Iris pigment epithelial cell (primary cell): ENCODE measurements at regions not wholly inside any gene's neighbourhood (a gene's known extent, or its start where the extent isn't known, plus 50 kb on each side); places are given as distances from the start of the nearest gene placed in this dataset.
A peak's percentile ranks its signal among the peaks of the same experiment; 100 is the strongest.

Experiments used
- DNase-seq: peaks from one replicate; pipeline ENCODE4 v3.0.0-alpha.2; 2011; ENCODE audit warnings: low read depth

GRCh38 chr2:118738524-118739308, 108.7 kb downstream of the EN1 start:
- DNase-seq = peak; percentile 99

- DNase-seq = no peak
Measured at GRCh38 chr2:118738106-118738505, 109.3 kb downstream of the EN1 start.

GRCh38 chr2:118737684-118738083, 109.8 kb downstream of the EN1 start:
- no peak for DNase-seq

- peak; percentile 18 for DNase-seq
Measured at GRCh38 chr2:118732432-118732831, 115.0 kb downstream of the EN1 start.

- DNase-seq = no peak
Measured at GRCh38 chr2:118731413-118731812, 116.0 kb downstream of the EN1 start.

- DNase-seq = no peak
Measured at GRCh38 chr2:118730405-118730804, 117.0 kb downstream of the EN1 start.

- DNase-seq = no peak
Measured at GRCh38 chr2:118729760-118730159, 117.7 kb downstream of the EN1 start.

GRCh38 chr2:118728984-118729383, 118.5 kb downstream of the EN1 start:
- DNase-seq = no peak

- DNase-seq = no peak
Measured at GRCh38 chr2:118726821-118727220, 120.6 kb downstream of the EN1 start.

- DNase-seq = no peak
Measured at GRCh38 chr2:118723394-118723793, 124.1 kb downstream of the EN1 start.

GRCh38 chr2:118722976-118723375, 124.5 kb downstream of the EN1 start:
- no peak for DNase-seq

- peak; percentile 15 for DNase-seq
Measured at GRCh38 chr2:118721817-118722551, 125.5 kb downstream of the EN1 start.

GRCh38 chr2:118720866-118721265, 126.6 kb downstream of the EN1 start:
- no peak for DNase-seq

- no peak for DNase-seq
Measured at GRCh38 chr2:118718921-118719320, 128.5 kb downstream of the EN1 start.

- no peak for DNase-seq
Measured at GRCh38 chr2:118716102-118716501, 131.3 kb downstream of the EN1 start.

GRCh38 chr2:118714118-118714517, 133.3 kb downstream of the EN1 start:
- DNase-seq = no peak

- DNase-seq = no peak
Measured at GRCh38 chr2:118711603-118712002, 135.8 kb downstream of the EN1 start.

GRCh38 chr2:118710481-118710880, 137.0 kb downstream of the EN1 start:
- no peak for DNase-seq

- peak; percentile 51 for DNase-seq
Measured at GRCh38 chr2:118709786-118710185, 137.7 kb downstream of the EN1 start.

GRCh38 chr2:118706844-118707243, 140.6 kb downstream of the EN1 start:
- no peak for DNase-seq

- DNase-seq = no peak
Measured at GRCh38 chr2:118706371-118706770, 141.1 kb downstream of the EN1 start.

- peak; percentile 86 for DNase-seq
Measured at GRCh38 chr2:118705032-118705431, 142.4 kb downstream of the EN1 start.

GRCh38 chr2:118699447-118700175, 147.8 kb downstream of the EN1 start:
- DNase-seq = no peak
